ENCODE measurements at regions not wholly inside any gene's neighbourhood (a gene's known extent, or its start where the extent isn't known, plus 50 kb on each side); places are given as distances from the start of the nearest gene placed in this dataset.

DNA sequence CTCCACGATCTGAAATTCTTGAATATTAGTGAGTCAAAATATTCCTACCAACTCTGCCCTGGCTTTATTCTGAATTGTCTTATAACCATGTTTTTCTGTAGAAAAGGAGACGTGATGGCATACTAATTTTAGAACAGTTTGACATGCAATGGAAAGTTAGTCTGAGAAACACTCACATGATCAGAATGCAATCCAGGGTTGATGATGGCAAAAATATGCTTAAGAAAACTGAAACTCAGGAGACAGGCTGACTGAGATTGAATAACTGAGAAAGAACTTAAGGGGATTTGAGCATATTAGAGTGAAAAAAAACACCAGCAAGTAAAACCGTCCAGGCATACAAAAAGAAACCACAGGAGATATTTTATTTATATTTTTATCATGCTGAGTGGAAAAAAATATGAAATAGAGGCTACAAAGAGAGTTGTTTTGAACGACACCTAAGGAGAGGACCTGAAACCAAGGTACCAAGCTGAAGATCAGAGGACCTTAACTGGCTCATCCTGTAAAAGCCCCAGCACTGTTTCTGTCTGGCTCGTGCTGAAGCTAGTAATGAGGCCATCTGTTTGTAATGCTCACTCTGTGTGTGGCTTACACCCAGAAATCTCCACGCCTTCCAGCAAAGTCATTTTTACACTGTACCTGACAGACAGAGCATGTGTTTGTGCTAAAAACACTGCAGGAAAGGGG is 437.2 kb upstream of the PKDCC start:
- H3K9ac ChIP-seq (ENCODE audit: insufficient read depth, low read length, poor library complexity, severe bottlenecking), result no peak overlapping the region
- WGBS (ENCODE audit: insufficient coverage), result 78% methylated on average over 1 of the region's 6 CpGs
- no peaks in the 10 kb centered on the region for H3K4me1 ChIP-seq (ENCODE audit: control insufficient read depth in 1 of 2, insufficient read depth in 2 of 2, low read length in 2 of 2)
- intact Hi-C loops (cut with micrococcal nuclease), result no loop called here
- H3K79me2 ChIP-seq (ENCODE audit: insufficient read depth, low read length), result no peaks in the 10 kb centered on the region
- H3K4me3 ChIP-seq (replicated peaks in 1 of 3; ENCODE audit: low read depth in 2 of 3, low read length in 3 of 3), result no peak overlapping the region
- Mint-ChIP-seq H3K36me3 (no peaks in the 10 kb centered on the region), H3K4me3 (no peak overlapping the region), H3K27ac (no peak overlapping the region), H3K4me1 (no peaks in the 10 kb centered on the region), H3K27me3 (ENCODE audit: low read depth in 3 of 3) (no peaks in the 10 kb centered on the region), H3K9me3 (peaks cover 0 to 5% (median 3%) of the 10 kb centered on the region in 7 donors)
- no peak overlapping the region for H3K4me2 ChIP-seq (replicated peaks; ENCODE audit: extremely low read depth, low read length, poor library complexity, severe bottlenecking)
- TF ChIP-seq, protein P1, sequence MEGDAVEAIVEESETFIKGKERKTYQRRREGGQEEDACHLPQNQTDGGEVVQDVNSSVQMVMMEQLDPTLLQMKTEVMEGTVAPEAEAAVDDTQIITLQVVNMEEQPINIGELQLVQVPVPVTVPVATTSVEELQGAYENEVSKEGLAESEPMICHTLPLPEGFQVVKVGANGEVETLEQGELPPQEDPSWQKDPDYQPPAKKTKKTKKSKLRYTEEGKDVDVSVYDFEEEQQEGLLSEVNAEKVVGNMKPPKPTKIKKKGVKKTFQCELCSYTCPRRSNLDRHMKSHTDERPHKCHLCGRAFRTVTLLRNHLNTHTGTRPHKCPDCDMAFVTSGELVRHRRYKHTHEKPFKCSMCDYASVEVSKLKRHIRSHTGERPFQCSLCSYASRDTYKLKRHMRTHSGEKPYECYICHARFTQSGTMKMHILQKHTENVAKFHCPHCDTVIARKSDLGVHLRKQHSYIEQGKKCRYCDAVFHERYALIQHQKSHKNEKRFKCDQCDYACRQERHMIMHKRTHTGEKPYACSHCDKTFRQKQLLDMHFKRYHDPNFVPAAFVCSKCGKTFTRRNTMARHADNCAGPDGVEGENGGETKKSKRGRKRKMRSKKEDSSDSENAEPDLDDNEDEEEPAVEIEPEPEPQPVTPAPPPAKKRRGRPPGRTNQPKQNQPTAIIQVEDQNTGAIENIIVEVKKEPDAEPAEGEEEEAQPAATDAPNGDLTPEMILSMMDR (IDR thresholded peaks at IDR 0.05), result no peak
- H3K27ac ChIP-seq (ENCODE audit: low read depth in 1 of 2, low read length in 2 of 2), result no peak overlapping the region
- H4K20me1 ChIP-seq (ENCODE audit: insufficient read depth, low read length), result no peaks in the 10 kb centered on the region
- no peaks in the 10 kb centered on the region for H3K27me3 ChIP-seq (ENCODE audit: control insufficient read depth in 2 of 2, insufficient read depth in 2 of 2, low read length in 2 of 2)
- no peak overlapping the region for H2AFZ ChIP-seq (ENCODE audit: insufficient read depth, low read depth, low read length, poor library complexity, severe bottlenecking)
- DNase-seq, result no peak
- no peaks in the 10 kb centered on the region for H3K9me3 ChIP-seq (replicated peaks in 1 of 2; ENCODE audit: control insufficient read depth in 1 of 2, insufficient read depth in 1 of 2, low read length in 2 of 2)
- no peaks in the 10 kb centered on the region for H3K36me3 ChIP-seq (replicated peaks in 1 of 2; ENCODE audit: control insufficient read depth in 1 of 2, insufficient read depth in 2 of 2, low read length in 2 of 2)

DNA sequence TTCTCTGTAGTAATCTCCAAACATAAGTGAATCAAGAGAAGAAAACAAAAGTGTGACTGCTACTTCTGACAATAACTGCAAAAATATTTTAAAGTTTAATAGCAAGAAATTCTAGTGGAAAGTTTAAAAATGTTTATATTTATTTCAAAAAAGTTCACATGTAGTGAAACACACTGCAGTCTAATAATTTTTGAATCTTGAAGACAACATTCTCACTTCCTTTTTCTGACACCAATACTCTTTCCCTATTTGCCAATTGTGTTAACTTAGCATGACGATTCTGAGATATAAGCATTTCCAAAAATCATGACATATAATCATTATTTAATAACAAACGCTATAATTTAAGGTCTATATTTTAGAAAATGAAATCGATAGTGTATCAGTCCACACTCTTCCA is 429.1 kb upstream of the PKDCC start:
- TF ChIP-seq, protein P1 (IDR thresholded peaks at IDR 0.05), result no peak
- Histone ChIP-seq H3K9me3 (replicated peaks in 1 of 2; ENCODE audit: control insufficient read depth in 1 of 2, insufficient read depth in 1 of 2, low read length in 2 of 2) (no peaks in the 10 kb centered on the region), H4K20me1 (ENCODE audit: insufficient read depth, low read length) (no peaks in the 10 kb centered on the region), H3K4me1 (ENCODE audit: control insufficient read depth in 1 of 2, insufficient read depth in 2 of 2, low read length in 2 of 2) (no peaks in the 10 kb centered on the region), H3K4me3 (replicated peaks in 1 of 3; ENCODE audit: low read depth in 2 of 3, low read length in 3 of 3) (no peak overlapping the region), H3K4me2 (replicated peaks; ENCODE audit: extremely low read depth, low read length, poor library complexity, severe bottlenecking) (no peak overlapping the region), H3K79me2 (ENCODE audit: insufficient read depth, low read length) (no peaks in the 10 kb centered on the region), H3K27me3 (ENCODE audit: control insufficient read depth in 2 of 2, insufficient read depth in 2 of 2, low read length in 2 of 2) (no peaks in the 10 kb centered on the region), H3K36me3 (replicated peaks in 1 of 2; ENCODE audit: control insufficient read depth in 1 of 2, insufficient read depth in 2 of 2, low read length in 2 of 2) (no peaks in the 10 kb centered on the region), H3K9ac (ENCODE audit: insufficient read depth, low read length, poor library complexity, severe bottlenecking) (no peak overlapping the region), H3K27ac (ENCODE audit: low read depth in 1 of 2, low read length in 2 of 2) (no peak overlapping the region), H2AFZ (ENCODE audit: insufficient read depth, low read depth, low read length, poor library complexity, severe bottlenecking) (no peak overlapping the region)
- intact Hi-C loops (cut with micrococcal nuclease), result no loop called here
- no peaks in the 10 kb centered on the region for H3K36me3 Mint-ChIP-seq
- no peak for DNase-seq
- no peak overlapping the region for H3K27ac Mint-ChIP-seq
- H3K27me3 Mint-ChIP-seq (ENCODE audit: low read depth in 3 of 3), result peaks cover 0 to 3% (median 0%) of the 10 kb centered on the region in 3 donors
- no peaks in the 10 kb centered on the region for H3K9me3 Mint-ChIP-seq
- H3K4me3 Mint-ChIP-seq, result no peak overlapping the region
- H3K4me1 Mint-ChIP-seq, result no peaks in the 10 kb centered on the region
- WGBS (ENCODE audit: insufficient coverage), result no CpG with 5 or more reads among the region's 3 CpGs
